ENCODE measurements at regions not wholly inside any gene's neighbourhood (a gene's known extent, or its start where the extent isn't known, plus 50 kb on each side); places are given as distances from the start of the nearest gene placed in this dataset.

- Histone ChIP-seq H3K27me3 (ENCODE audit: control insufficient read depth, insufficient read depth, low read length) (no peaks in the 10 kb centered on the region), H3K4me3 (ENCODE audit: low read depth, low read length) (no peak overlapping the region), H3K36me3 (ENCODE audit: control insufficient read depth, insufficient read depth, low read length) (no peaks in the 10 kb centered on the region)
- TF ChIP-seq, protein P1, sequence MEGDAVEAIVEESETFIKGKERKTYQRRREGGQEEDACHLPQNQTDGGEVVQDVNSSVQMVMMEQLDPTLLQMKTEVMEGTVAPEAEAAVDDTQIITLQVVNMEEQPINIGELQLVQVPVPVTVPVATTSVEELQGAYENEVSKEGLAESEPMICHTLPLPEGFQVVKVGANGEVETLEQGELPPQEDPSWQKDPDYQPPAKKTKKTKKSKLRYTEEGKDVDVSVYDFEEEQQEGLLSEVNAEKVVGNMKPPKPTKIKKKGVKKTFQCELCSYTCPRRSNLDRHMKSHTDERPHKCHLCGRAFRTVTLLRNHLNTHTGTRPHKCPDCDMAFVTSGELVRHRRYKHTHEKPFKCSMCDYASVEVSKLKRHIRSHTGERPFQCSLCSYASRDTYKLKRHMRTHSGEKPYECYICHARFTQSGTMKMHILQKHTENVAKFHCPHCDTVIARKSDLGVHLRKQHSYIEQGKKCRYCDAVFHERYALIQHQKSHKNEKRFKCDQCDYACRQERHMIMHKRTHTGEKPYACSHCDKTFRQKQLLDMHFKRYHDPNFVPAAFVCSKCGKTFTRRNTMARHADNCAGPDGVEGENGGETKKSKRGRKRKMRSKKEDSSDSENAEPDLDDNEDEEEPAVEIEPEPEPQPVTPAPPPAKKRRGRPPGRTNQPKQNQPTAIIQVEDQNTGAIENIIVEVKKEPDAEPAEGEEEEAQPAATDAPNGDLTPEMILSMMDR (IDR thresholded peaks at IDR 0.05; ENCODE audit: insufficient read depth, low read length, poor library complexity, severe bottlenecking), result no peak
- DNase-seq (ENCODE audit: low read depth), result no peak
Observed at GRCh38 chr10:89937494-89937893, 236.1 kb downstream of the KIF20B start.

DNA sequence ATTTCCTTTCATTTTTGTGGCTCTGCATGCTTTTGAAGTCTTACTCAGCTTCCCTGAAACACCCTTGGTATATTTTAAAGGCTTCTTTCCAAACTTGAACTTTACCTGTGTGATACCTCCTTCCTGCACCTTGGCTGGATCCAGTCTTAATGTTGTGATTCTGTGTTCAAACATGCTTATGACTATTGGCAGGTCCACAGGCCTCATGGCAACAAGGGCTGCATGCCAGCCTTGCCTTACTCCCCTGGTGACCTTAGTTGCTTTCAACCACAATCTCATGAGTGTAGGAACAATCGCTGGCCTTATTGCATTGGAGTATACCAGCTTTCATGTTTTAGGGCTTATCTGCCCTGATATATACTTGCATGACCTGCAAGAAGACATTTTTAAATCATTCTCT is 238.7 kb downstream of the KIF20B start:
- DNase-seq (ENCODE audit: low read depth), result no peak
- no peaks in the 10 kb centered on the region for H3K27me3 ChIP-seq (ENCODE audit: control insufficient read depth, insufficient read depth, low read length)
- TF ChIP-seq, protein P1 (IDR thresholded peaks at IDR 0.05; ENCODE audit: insufficient read depth, low read length, poor library complexity, severe bottlenecking), result no peak
- H3K4me3 ChIP-seq (ENCODE audit: low read depth, low read length), result no peak overlapping the region
- H3K36me3 ChIP-seq (ENCODE audit: control insufficient read depth, insufficient read depth, low read length), result no peaks in the 10 kb centered on the region

- no peak for DNase-seq (ENCODE audit: low read depth)
- Histone ChIP-seq H3K27me3 (ENCODE audit: control insufficient read depth, insufficient read depth, low read length) (no peaks in the 10 kb centered on the region), H3K4me3 (ENCODE audit: low read depth, low read length) (no peak overlapping the region), H3K36me3 (ENCODE audit: control insufficient read depth, insufficient read depth, low read length) (no peaks in the 10 kb centered on the region)
- TF ChIP-seq, protein P1 (IDR thresholded peaks at IDR 0.05; ENCODE audit: insufficient read depth, low read length, poor library complexity, severe bottlenecking), result no peak
Observed at GRCh38 chr10:89942217-89942616, 240.8 kb downstream of the KIF20B start.

DNA sequence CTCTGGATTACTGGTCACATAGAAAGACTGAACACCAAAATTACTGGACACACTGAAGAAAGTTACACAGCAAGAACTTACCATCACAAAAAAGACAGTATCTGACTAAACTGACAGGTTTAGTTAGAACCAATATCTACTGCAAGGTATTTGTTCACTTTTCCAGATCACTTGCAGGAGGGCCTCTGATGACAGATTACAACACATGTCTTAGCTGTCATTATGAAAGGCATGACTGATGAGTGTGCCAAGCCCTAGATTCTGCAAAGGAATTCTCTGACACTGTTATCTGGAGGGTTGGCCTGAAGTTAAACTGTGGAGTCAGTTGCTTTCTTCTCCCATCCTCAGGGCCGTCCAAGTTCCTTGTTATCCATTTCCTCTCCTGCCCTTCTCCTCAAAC is 242.7 kb downstream of the KIF20B start:
- no peak for DNase-seq (ENCODE audit: low read depth)
- no peak overlapping the region for H3K4me3 ChIP-seq (ENCODE audit: low read depth, low read length)
- TF ChIP-seq, protein P1 (IDR thresholded peaks at IDR 0.05; ENCODE audit: insufficient read depth, low read length, poor library complexity, severe bottlenecking), result no peak
- no peaks in the 10 kb centered on the region for H3K27me3 ChIP-seq (ENCODE audit: control insufficient read depth, insufficient read depth, low read length)
- H3K36me3 ChIP-seq (ENCODE audit: control insufficient read depth, insufficient read depth, low read length), result no peaks in the 10 kb centered on the region

DNA sequence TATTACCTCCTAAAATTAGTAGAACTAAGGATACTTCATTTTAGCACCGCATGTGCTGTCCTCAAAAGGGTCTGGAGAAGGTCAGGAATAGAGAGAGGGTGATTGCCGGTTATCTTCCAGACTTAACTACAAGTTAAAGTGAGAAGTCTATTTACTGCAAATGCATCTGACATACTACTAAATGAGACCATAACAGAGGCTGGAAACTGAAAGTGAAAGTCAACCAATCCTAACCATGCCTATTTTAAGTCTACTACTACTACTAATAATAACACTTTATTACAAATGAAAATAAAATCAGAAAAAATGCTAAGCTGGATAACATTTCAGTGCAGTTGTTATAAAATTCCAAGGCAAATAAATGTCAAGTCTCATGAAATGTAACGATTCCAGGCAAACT is 244.7 kb downstream of the KIF20B start:
- DNase-seq (ENCODE audit: low read depth), result no peak
- Histone ChIP-seq H3K4me3 (ENCODE audit: low read depth, low read length) (no peak overlapping the region), H3K27me3 (ENCODE audit: control insufficient read depth, insufficient read depth, low read length) (no peaks in the 10 kb centered on the region), H3K36me3 (ENCODE audit: control insufficient read depth, insufficient read depth, low read length) (no peaks in the 10 kb centered on the region)
- TF ChIP-seq, protein P1 (IDR thresholded peaks at IDR 0.05; ENCODE audit: insufficient read depth, low read length, poor library complexity, severe bottlenecking), result no peak

DNA sequence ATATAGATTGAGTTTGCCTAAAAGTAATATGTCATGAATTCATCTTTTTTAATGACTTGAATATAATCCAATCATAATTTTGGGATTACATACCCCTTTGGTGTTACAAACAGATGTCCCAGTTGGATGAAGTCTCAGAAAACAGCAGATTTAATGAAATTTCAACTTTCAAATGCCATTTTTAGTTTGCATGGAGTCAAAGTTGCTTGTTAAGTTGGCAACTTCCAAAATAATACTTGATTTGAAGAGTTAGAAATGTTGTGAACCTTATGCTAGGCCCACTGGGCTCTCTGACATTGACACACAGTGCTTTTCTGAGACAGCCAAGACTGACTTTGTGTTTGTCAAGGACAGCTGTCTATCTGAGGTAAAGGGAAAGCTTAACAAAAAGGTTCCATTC is 248.1 kb downstream of the KIF20B start:
- TF ChIP-seq, protein P1 (IDR thresholded peaks at IDR 0.05; ENCODE audit: insufficient read depth, low read length, poor library complexity, severe bottlenecking), result no peak
- peaks cover 2% of the 10 kb centered on the region for H3K27me3 ChIP-seq (ENCODE audit: control insufficient read depth, insufficient read depth, low read length)
- H3K4me3 ChIP-seq (ENCODE audit: low read depth, low read length), result no peak overlapping the region
- H3K36me3 ChIP-seq (ENCODE audit: control insufficient read depth, insufficient read depth, low read length), result no peaks in the 10 kb centered on the region
- no peak for DNase-seq (ENCODE audit: low read depth)

Measured in kidney epithelial cell (primary cell).